OCI-LY7 (cell line): ENCODE measurements at regions not wholly inside any gene's neighbourhood (a gene's known extent, or its start where the extent isn't known, plus 50 kb on each side); places are given as distances from the start of the nearest gene placed in this dataset.

Experiments used
- BruUV-seq: library from RNA; stranded (reverse); fragments of 400-500 nt; replicated peaks from 2 replicates; lab custom pipeline; 2021; lab: Mats Ljungman, UMichigan
- CTCF ChIA-PET: fragments of 300-600 bp; sonication (Branson Sonifier 250); formaldehyde crosslinking; loops from one replicate; lab custom pipeline; 2022; ENCODE audit warnings: antibody characterized with exemption; ENCODE audit not compliant: unreplicated experiment; lab: Charles Lee
- POLR2A ChIA-PET: fragments of 300-600 bp; sonication (Branson Sonifier 250); formaldehyde crosslinking; loops from one replicate; lab custom pipeline; 2022; ENCODE audit warnings: antibody characterized with exemption; lab: Charles Lee
- DNase-seq: peaks from one replicate; pipeline ENCODE4 v3.0.0-alpha.2; 2015; ENCODE audit warnings: low spot score
- H2AFZ ChIP-seq: fragments of 200-600 bp; sonication (generic), shearing (Covaris generic); 2 replicates; pipeline ENCODE4 v1.6.1; 2014; ENCODE audit warnings: mild to moderate bottlenecking, antibody characterized with exemption, low read length, moderate library complexity
- H3K27ac ChIP-seq: fragments of 200-600 bp; sonication (generic); 2 replicates; pipeline ENCODE4 v1.5.1; 2014; ENCODE audit warnings: mixed run types, low read depth, mild to moderate bottlenecking, moderate library complexity, low read length, inconsistent platforms; ENCODE audit not compliant: poor library complexity, severe bottlenecking
- H3K36me3 ChIP-seq: fragments of 200-600 bp; sonication (generic); 2 replicates; pipeline ENCODE4 v1.6.1; 2014; ENCODE audit warnings: mild to moderate bottlenecking, antibody characterized with exemption, low read length, moderate library complexity, mixed read lengths; ENCODE audit not compliant: insufficient read depth
- H3K4me1 ChIP-seq: fragments of 200-600 bp; sonication (generic); 2 replicates; pipeline ENCODE4 v1.5.1; 2014; ENCODE audit warnings: mild to moderate bottlenecking, low read length; ENCODE audit not compliant: insufficient read depth, poor library complexity, severe bottlenecking
- H3K4me2 ChIP-seq: fragments of 200-600 bp; sonication (generic); 2 replicates; pipeline ENCODE4 v1.6.1; 2014; ENCODE audit warnings: mild to moderate bottlenecking, low read length
- H3K4me3 ChIP-seq: fragments of 200-600 bp; sonication (generic); 2 replicates; pipeline ENCODE4 v1.5.1; 2014; ENCODE audit warnings: mild to moderate bottlenecking, low read depth, low read length; ENCODE audit not compliant: poor library complexity, severe bottlenecking
- H3K79me2 ChIP-seq: fragments of 200-600 bp; sonication (generic); 2 replicates; pipeline ENCODE4 v1.6.1; 2016; ENCODE audit warnings: low read depth, mild to moderate bottlenecking, low read length, moderate library complexity, mixed read lengths; ENCODE audit not compliant: insufficient read depth
- H3K9me2 ChIP-seq: fragments of 200-600 bp; sonication (generic); 2 replicates; pipeline ENCODE4 v1.6.1; 2016; ENCODE audit warnings: mild to moderate bottlenecking, low read length, mixed read lengths; ENCODE audit not compliant: insufficient read depth
- H3K9me3 ChIP-seq: fragments of 200-600 bp; sonication (generic); 2 replicates; pipeline ENCODE4 v1.6.1; 2014; ENCODE audit warnings: mild to moderate bottlenecking, mixed run types, low read length, mixed read lengths
- H4K20me1 ChIP-seq: fragments of 200-600 bp; sonication (generic); 2 replicates; pipeline ENCODE4 v1.6.1; 2014; ENCODE audit warnings: mild to moderate bottlenecking, antibody characterized with exemption, low read length, moderate library complexity, mixed read lengths; ENCODE audit not compliant: insufficient read depth
- EZH2phosphoT487 ChIP-seq: fragments of 200-600 bp; sonication (generic); IDR thresholded peaks from 2 replicates; pipeline ENCODE4 v1.6.1; 2018; ENCODE audit warnings: low read depth, borderline replicate concordance, mild to moderate bottlenecking, mixed run types, antibody characterized with exemption, low read length, moderate library complexity, mixed read lengths
- intact Hi-C: fragments of 100-400 bp; cut with micrococcal nuclease; formaldehyde crosslinking; loops from one replicate; pipeline ENCODE4 v1.10.0; 2022; ENCODE audit not compliant: unreplicated experiment
- TF ChIP-seq, protein P1 (sequence below): fragments of 200-600 bp; sonication (generic); conservative IDR thresholded peaks from 2 replicates; pipeline ENCODE4 v1.5.1; 2014; ENCODE audit warnings: mild to moderate bottlenecking, antibody characterized with exemption, low read length, moderate library complexity, mixed read lengths

DNA sequence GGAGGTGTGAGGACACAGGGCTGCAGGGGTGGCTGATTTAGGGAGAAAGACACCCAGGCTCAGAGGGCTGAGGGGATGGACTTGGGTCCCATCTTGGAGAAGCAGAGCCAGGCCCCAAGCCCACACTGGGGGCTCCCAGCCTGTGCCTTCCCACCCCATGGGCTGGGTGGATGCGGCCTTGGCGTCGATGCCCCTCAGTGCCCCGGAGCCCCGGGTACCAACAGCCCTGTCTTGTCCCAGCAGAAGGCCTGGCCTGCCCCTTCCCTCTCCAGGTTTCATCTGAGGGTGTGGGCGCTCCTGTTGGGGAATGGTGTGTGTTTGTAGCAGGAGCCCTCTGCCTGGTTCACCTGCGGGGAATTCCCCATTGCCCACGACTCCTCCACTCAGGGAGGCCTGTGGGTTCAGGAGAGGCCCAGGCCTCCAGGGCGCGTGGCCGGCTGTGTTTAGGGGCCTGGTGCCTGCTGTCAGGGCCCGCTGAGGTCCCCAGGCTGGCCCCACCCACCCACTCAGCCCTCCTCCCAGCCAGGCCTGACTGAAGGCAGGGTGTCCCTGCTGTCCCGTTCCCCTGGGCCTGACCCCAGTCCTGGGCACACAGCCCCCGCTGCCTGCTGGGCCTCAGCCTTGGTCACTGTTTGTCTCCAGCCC is 51.1 kb upstream of the BEGAIN start:
- no TSS peak for BruUV-seq
- intact Hi-C loops: no loop called here
- no peaks in the 10 kb centered on the region for H4K20me1 ChIP-seq

DNA sequence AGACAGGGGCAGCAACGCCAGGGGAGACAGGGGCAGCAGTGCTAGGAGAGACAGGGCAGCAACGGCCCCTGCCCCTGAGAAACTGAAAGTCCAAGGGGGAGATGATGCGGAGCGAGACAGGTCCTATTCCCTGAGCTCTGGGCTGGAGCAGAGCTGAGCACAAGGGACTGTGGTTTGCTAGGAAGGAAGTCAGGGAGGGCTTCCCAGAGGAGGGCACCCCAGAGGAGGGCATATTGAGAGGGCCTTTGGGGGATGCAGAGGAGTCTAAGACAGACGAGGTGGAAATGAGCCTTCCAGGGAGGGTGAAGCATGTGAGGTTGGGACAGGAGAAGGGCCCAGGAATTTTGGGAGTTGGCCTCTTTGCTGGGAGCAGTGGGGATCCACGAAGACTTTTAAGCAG is 52.1 kb upstream of the BEGAIN start:
- no peaks in the 10 kb centered on the region for H4K20me1 ChIP-seq
- no peak overlapping the region for H2AFZ ChIP-seq
- no peak overlapping the region for H3K27ac ChIP-seq
- intact Hi-C loops: no loop called here
- no peaks in the 10 kb centered on the region for H3K9me2 ChIP-seq
- no peaks in the 10 kb centered on the region for H3K79me2 ChIP-seq
- no peak overlapping the region for H3K4me2 ChIP-seq
- no peaks in the 10 kb centered on the region for H3K9me3 ChIP-seq
- no peak overlapping the region for H3K4me3 ChIP-seq
- DNase-seq: no peak
- ChIA-PET CTCF (no interaction called here), POLR2A (no interaction called here)
- no peaks in the 10 kb centered on the region for H3K36me3 ChIP-seq
- TF ChIP-seq, protein P1, sequence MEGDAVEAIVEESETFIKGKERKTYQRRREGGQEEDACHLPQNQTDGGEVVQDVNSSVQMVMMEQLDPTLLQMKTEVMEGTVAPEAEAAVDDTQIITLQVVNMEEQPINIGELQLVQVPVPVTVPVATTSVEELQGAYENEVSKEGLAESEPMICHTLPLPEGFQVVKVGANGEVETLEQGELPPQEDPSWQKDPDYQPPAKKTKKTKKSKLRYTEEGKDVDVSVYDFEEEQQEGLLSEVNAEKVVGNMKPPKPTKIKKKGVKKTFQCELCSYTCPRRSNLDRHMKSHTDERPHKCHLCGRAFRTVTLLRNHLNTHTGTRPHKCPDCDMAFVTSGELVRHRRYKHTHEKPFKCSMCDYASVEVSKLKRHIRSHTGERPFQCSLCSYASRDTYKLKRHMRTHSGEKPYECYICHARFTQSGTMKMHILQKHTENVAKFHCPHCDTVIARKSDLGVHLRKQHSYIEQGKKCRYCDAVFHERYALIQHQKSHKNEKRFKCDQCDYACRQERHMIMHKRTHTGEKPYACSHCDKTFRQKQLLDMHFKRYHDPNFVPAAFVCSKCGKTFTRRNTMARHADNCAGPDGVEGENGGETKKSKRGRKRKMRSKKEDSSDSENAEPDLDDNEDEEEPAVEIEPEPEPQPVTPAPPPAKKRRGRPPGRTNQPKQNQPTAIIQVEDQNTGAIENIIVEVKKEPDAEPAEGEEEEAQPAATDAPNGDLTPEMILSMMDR: no peak
- TF ChIP-seq EZH2phosphoT487: no peak
- no TSS peak for BruUV-seq
- peaks cover 8% of the 10 kb centered on the region for H3K4me1 ChIP-seq

More for the DNA sequence above, 51.1 kb upstream of the BEGAIN start:
- no peaks in the 10 kb centered on the region for H3K9me2 ChIP-seq
- peaks cover 8% of the 10 kb centered on the region for H3K4me1 ChIP-seq
- H3K79me2 ChIP-seq: no peaks in the 10 kb centered on the region
- H3K36me3 ChIP-seq: no peaks in the 10 kb centered on the region
- H3K27ac ChIP-seq: no peak overlapping the region
- CTCF ChIA-PET: interaction anchor here (0.9 kb wide), 1 partner anchor 15 kb away, joined by 3 read pairs; no protein-coding TSS in a partner anchor
- no peak for TF ChIP-seq EZH2phosphoT487
- TF ChIP-seq, protein P1: no peak
- H3K9me3 ChIP-seq: no peaks in the 10 kb centered on the region
- POLR2A ChIA-PET: interaction anchor here (0.6 kb wide), 1 partner anchor 14 kb away, joined by 3 read pairs; no protein-coding TSS in a partner anchor
- no peak for DNase-seq
- H3K4me2 ChIP-seq: no peak overlapping the region
- no peak overlapping the region for H2AFZ ChIP-seq
- H3K4me3 ChIP-seq: no peak overlapping the region
